Vagina (tissue), 2 donors: ENCODE measurements at regions not wholly inside any gene's neighbourhood (a gene's known extent, or its start where the extent isn't known, plus 50 kb on each side); places are given as distances from the start of the nearest gene placed in this dataset.

ENCODE experiments used
- DNase-seq, 2 donors: peaks; one replicate each; pipeline ENCODE4 v3.0.0-alpha.2; 2017; ENCODE audit errors: extremely low spot score in 2 of 2
- H3K27ac ChIP-seq: fragments of 200-600 bp; sonication (generic); one replicate; pipeline ENCODE4 v1.5.1; 2019
- H3K27me3 ChIP-seq: fragments of 200-600 bp; sonication (generic); one replicate; pipeline ENCODE4 v1.5.1; 2019
- H3K36me3 ChIP-seq, 2 donors: fragments of 200-600 bp; sonication (generic); one replicate each; pipeline ENCODE4 v1.5.1; 2017 to 2019
- H3K4me1 ChIP-seq: fragments of 200-600 bp; sonication (generic); one replicate; pipeline ENCODE4 v1.5.1; 2019
- H3K4me3 ChIP-seq, 2 donors: fragments of 200-600 bp; sonication (generic); 1 replicate in 1 of 2; 2 replicates in 1 of 2; pipeline ENCODE4 v1.5.1; 2016 to 2019
- H3K9me3 ChIP-seq: fragments of 200-600 bp; sonication (generic); one replicate; pipeline ENCODE4 v1.5.1; 2019
- CTCF ChIP-seq, 3 experiments: fragments of 450-650 bp in 2 of 3; fragments of 200-600 bp in 1 of 3; sonication (generic) in 1 of 3; IDR thresholded peaks; one replicate each; pipeline ENCODE4 v1.5.1; 2017 to 2019; ENCODE audit warnings: antibody characterized with exemption in 3 of 3, mild to moderate bottlenecking in 2 of 3, moderate library complexity in 2 of 3
- POLR2A ChIP-seq, 2 donors: fragments of 450-650 bp; IDR thresholded peaks; one replicate each; pipeline ENCODE4 v1.6.1; 2017; ENCODE audit warnings: antibody characterized with exemption in 2 of 2, mild to moderate bottlenecking in 2 of 2, moderate library complexity in 2 of 2
- POLR2AphosphoS5 ChIP-seq, 2 donors: sonication (generic); formaldehyde crosslinking; IDR thresholded peaks; one replicate each; pipeline ENCODE4 v1.9.0; 2017; ENCODE audit warnings: antibody characterized with exemption in 2 of 2, mild to moderate bottlenecking in 2 of 2, low read depth in 1 of 2; ENCODE audit not compliant: insufficient read depth in 1 of 2
- intact Hi-C: fragments of 100-400 bp; cut with DNase I; formaldehyde crosslinking; loops from one replicate; pipeline ENCODE4 v1.15.1; 2023

DNA sequence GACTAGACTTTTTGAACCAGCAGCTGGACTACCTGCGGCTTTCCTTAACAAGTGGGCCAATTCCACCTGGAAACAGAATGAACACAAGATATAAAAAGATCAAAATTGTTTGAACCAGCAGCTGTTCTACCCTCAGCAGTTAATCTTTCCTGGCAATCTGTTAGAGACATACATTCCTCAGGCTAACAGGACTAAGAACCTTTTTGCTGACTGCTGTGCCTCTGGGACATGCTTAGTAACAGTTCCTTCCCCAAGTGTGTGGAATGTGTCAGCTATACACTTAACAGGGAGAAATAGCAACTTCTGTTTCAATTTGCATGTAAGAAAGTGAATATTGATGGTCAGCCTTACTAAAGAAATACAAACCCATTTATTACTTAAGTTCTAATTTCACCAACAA is 554.4 kb downstream of the ARAP2 start:
- no peak overlapping the region for H3K27ac ChIP-seq
- no peak overlapping the region for H3K4me3 ChIP-seq
- no peaks in the 10 kb centered on the region for H3K4me1 ChIP-seq
- intact Hi-C loops = no loop called here
- H3K27me3 ChIP-seq = no peaks in the 10 kb centered on the region
- H3K9me3 ChIP-seq = no peaks in the 10 kb centered on the region
- TF ChIP-seq POLR2A (IDR thresholded peaks at IDR 0.05) = no peak
- no peak for TF ChIP-seq CTCF (IDR thresholded peaks at IDR 0.05)
- TF ChIP-seq POLR2AphosphoS5 (IDR thresholded peaks at IDR 0.05; ENCODE audit: insufficient read depth in 1 of 2, low read depth in 1 of 2) = no peak
- DNase-seq = no peak
- H3K36me3 ChIP-seq = no peaks in the 10 kb centered on the region

- Histone ChIP-seq H3K27me3 (no peaks in the 10 kb centered on the region), H3K36me3 (no peaks in the 10 kb centered on the region), H3K9me3 (no peaks in the 10 kb centered on the region), H3K4me3 (no peak overlapping the region), H3K27ac (no peak overlapping the region), H3K4me1 (no peaks in the 10 kb centered on the region)
- no peak for DNase-seq
- intact Hi-C loops = no loop called here
- TF ChIP-seq POLR2A (IDR thresholded peaks at IDR 0.05) = no peak
- no peak for TF ChIP-seq POLR2AphosphoS5 (IDR thresholded peaks at IDR 0.05; ENCODE audit: insufficient read depth in 1 of 2, low read depth in 1 of 2)
- TF ChIP-seq CTCF (IDR thresholded peaks at IDR 0.05) = no peak
These were observed 554.0 kb downstream of the ARAP2 start for GRCh38 chr4:35690271-35690670.

DNA sequence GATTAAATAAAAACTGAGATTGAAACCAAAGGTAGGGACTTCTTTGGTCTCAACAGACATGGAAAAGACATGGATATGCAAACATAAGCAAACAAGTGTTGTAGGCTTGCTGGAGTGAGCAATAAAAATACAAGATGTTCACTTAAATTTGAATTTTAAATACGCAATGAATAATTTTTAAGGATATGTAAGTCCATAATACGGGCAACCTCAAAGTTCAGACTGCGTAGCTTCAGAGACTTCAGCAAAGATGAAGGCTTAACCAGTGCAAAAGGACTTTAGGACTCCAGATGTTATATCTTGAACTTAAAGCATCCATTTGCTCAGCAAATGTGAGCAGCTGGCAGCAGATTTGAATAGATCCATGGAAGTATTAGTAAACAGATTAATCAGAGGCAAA is 549.3 kb downstream of the ARAP2 start:
- Histone ChIP-seq H3K27me3 (no peaks in the 10 kb centered on the region), H3K9me3 (no peaks in the 10 kb centered on the region), H3K27ac (no peak overlapping the region), H3K36me3 (no peaks in the 10 kb centered on the region), H3K4me3 (no peak overlapping the region), H3K4me1 (no peaks in the 10 kb centered on the region)
- TF ChIP-seq CTCF (IDR thresholded peaks at IDR 0.05) (no peak), POLR2A (IDR thresholded peaks at IDR 0.05) (no peak), POLR2AphosphoS5 (IDR thresholded peaks at IDR 0.05; ENCODE audit: insufficient read depth in 1 of 2, low read depth in 1 of 2) (no peak)
- no peak for DNase-seq
- intact Hi-C loops = no loop called here

DNA sequence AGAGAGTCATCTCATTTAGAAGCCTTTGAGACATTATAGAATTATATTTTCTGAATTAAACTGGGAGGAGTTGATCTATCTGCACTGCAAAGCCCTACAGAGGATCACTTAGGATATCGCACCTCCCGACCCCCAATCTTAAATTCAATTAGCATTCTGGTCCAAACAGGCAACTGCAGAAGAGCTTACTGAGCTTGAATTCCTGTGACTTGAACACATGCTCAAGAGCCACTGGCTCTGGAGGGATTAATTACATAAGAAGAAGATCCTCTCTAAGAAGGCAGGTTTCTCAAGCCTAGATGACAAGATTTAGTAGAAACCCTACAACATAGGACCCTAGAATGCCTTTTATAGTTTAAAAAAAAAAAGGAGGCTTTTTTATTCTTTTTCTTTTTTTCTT is 548.9 kb downstream of the ARAP2 start:
- Histone ChIP-seq H3K4me1 (no peaks in the 10 kb centered on the region), H3K27ac (no peak overlapping the region), H3K27me3 (no peaks in the 10 kb centered on the region), H3K9me3 (no peaks in the 10 kb centered on the region), H3K36me3 (no peaks in the 10 kb centered on the region), H3K4me3 (no peak overlapping the region)
- intact Hi-C loops = no loop called here
- TF ChIP-seq CTCF (IDR thresholded peaks at IDR 0.05) (no peak), POLR2A (IDR thresholded peaks at IDR 0.05) (no peak), POLR2AphosphoS5 (IDR thresholded peaks at IDR 0.05; ENCODE audit: insufficient read depth in 1 of 2, low read depth in 1 of 2) (no peak)
- DNase-seq = no peak

DNA sequence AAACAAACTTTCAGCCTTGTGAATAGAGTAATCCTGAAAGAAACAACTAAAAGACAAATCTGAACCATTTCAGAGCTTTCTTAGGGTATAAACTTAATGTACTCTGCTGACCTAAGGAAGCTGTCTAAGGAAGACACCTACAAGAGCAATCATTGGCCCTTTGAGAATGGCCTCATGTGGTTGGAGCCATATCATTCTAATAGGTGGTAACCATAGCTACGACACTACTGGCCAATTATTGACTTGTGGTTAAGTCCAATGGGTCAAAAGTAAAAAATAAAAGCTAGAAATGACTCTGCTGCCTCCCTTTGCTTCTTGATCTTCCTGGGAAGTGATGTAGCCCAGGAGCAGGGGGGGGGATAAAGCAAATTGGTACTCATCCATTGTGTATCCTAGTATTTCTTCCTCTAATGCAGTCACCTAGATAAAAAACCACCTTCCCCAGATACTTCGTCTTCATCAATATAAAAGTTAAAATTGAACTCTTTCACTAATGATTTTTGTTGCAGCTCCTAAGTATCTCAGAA is 547.0 kb downstream of the ARAP2 start:
- intact Hi-C loops = no loop called here
- H3K27me3 ChIP-seq = no peaks in the 10 kb centered on the region
- no peaks in the 10 kb centered on the region for H3K9me3 ChIP-seq
- H3K36me3 ChIP-seq = no peaks in the 10 kb centered on the region
- no peak overlapping the region for H3K27ac ChIP-seq
- TF ChIP-seq POLR2AphosphoS5 (IDR thresholded peaks at IDR 0.05; ENCODE audit: insufficient read depth in 1 of 2, low read depth in 1 of 2) (no peak), POLR2A (IDR thresholded peaks at IDR 0.05) (no peak), CTCF (IDR thresholded peaks at IDR 0.05) (no peak)
- no peak for DNase-seq
- no peaks in the 10 kb centered on the region for H3K4me1 ChIP-seq
- no peak overlapping the region for H3K4me3 ChIP-seq
